GM18502 (cell line): ENCODE measurements at regions not wholly inside any gene's neighbourhood (a gene's known extent, or its start where the extent isn't known, plus 50 kb on each side); places are given as distances from the start of the nearest gene placed in this dataset.
"Not testable (repeated sequence)": the region's sequence is repeated elsewhere in the genome, so short reads cannot be mapped to it uniquely, and the experiment has no call there.

Source experiments
- ATAC-seq: cut with Tn5 transposase; IDR thresholded peaks from one replicate; pipeline ENCODE4 v1.9.1; 2021; ENCODE audit warnings: mild to moderate bottlenecking; ENCODE audit not compliant: unreplicated experiment, poor library complexity

GRCh38 chr2:242089213-242089549, 219.7 kb downstream of the RTP5 start:
- not testable (repeated sequence) for ATAC-seq

GRCh38 chr2:242097278-242097677, 227.7 kb downstream of the RTP5 start:
- not testable (repeated sequence) for ATAC-seq

- no peak for ATAC-seq
These were observed 228.5 kb downstream of the RTP5 start for GRCh38 chr2:242098034-242098433.

GRCh38 chr2:242098445-242099128, 229.1 kb downstream of the RTP5 start:
- ATAC-seq, result peak; percentile 75

- ATAC-seq, result not testable (repeated sequence)
These were observed 233.6 kb downstream of the RTP5 start for GRCh38 chr2:242103093-242103492.

GRCh38 chr2:242104202-242104956, 234.8 kb downstream of the RTP5 start:
- not testable (repeated sequence) for ATAC-seq

- ATAC-seq, result not testable (repeated sequence)
These were observed 237.5 kb downstream of the RTP5 start for GRCh38 chr2:242107065-242107464.

- not testable (repeated sequence) for ATAC-seq
These were observed 239.4 kb downstream of the RTP5 start for GRCh38 chr2:242108797-242109500.

- ATAC-seq, result not testable (repeated sequence)
These were observed 240.3 kb downstream of the RTP5 start for GRCh38 chr2:242109819-242110218.

- ATAC-seq, result not testable (repeated sequence)
These were observed 242.4 kb downstream of the RTP5 start for GRCh38 chr2:242111954-242112353.

GRCh38 chr2:242113492-242113891, 244.0 kb downstream of the RTP5 start:
- ATAC-seq, result not testable (repeated sequence)

GRCh38 chr2:242116676-242117075, 247.1 kb downstream of the RTP5 start:
- ATAC-seq, result not testable (repeated sequence)

- ATAC-seq, result not testable (repeated sequence)
These were observed 247.8 kb downstream of the RTP5 start for GRCh38 chr2:242117305-242117704.

GRCh38 chr2:242119682-242120081, 250.2 kb downstream of the RTP5 start:
- ATAC-seq, result not testable (repeated sequence)

- ATAC-seq, result not testable (repeated sequence)
These were observed 261.2 kb downstream of the RTP5 start for GRCh38 chr2:242130682-242131081.

GRCh38 chr2:242159921-242160320, 290.4 kb downstream of the RTP5 start:
- ATAC-seq, result not testable (repeated sequence)

- not testable (repeated sequence) for ATAC-seq
These were observed 295.6 kb downstream of the RTP5 start for GRCh38 chr2:242165115-242165514.

GRCh38 chr2:242171290-242171689, 301.8 kb downstream of the RTP5 start:
- ATAC-seq, result not testable (repeated sequence)
